Cerebellar cortex (tissue), 1 donor: ENCODE measurements at regions not wholly inside any gene's neighbourhood (a gene's known extent, or its start where the extent isn't known, plus 50 kb on each side); places are given as distances from the start of the nearest gene placed in this dataset.

Experiments used
- DNase-seq: peaks from one replicate; pipeline ENCODE4 v3.0.0-alpha.2; 2015; ENCODE audit warnings: low spot score

DNA sequence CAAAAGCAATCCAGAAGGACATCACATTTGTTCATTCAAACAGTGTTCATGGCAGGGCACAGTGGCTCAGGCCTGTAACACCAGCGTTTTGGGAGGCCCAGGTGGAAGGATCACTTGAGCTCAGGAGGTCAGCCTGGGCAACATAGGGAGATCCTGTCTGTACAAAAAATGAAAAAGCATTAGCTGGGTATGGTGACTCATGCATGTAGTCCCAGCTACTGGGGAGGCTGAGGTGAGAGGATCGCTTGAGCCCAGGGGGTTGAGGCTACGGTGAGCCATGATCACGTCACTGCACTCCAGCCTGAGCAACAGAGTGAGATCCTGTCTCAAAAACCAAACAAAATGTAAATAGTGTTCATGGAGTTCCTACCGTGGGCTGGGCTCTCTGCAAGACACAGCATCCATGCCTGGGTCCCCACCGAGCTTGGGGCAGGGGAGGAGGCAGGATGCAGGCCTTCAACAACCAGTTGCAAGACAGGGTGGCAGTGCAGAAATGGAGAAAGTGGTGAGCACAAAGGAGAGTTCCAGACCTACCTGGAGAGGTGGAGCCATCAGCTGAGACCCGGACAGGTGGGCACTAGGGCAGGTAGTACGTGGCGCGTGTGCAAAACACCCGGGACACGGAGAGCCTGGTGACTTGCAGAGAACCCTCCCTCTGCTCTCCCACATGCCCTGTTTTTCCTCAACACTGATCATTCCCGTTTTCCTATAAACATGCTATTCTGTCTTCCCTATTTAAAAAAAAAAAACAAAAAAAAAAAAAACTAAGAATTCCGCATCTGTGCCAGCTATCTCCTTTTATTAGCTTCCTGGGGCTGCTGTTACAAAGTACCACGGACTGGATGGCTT, 138.9 kb downstream of the TOMM20 start:
- DNase-seq, result no peak

DNA sequence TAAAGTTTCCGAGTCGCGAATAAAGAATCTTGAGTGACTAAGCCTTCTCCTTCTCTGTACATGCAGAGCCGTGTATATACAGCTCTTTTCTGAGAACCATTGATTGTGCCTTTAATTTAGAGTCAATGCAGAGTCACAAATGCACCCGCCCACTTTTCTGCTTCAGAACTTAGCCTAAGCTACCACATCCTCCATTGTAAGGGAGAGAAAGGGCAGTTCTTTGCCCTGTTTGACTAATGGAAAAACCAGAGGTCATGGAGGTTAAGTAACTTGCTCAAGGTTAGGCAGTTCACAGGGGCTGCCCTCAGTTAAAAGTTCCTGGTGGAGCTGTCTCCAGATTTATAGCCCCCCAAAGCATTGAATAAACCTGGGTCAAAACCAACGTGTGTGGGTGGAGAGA, 139.6 kb downstream of the TOMM20 start:
- no peak for DNase-seq

DNA sequence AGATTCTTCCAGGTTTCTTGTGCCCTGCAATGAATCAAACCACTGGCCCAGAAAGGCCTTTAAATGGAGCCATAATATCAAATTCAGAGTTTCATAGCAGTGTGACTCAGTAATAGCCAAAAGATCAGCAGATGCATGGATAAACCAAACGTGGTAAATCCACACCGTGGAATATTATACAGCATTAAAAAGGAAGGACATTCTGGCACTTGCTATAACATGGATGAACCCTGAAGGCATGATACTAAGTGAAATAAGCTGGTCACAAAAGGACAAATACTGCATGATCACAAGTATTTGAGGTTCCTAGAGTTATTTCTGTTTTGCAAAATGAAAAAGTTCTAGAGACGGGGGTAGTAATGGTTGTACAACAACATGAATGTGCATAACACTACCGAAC, 140.1 kb downstream of the TOMM20 start:
- DNase-seq, result no peak

DNA sequence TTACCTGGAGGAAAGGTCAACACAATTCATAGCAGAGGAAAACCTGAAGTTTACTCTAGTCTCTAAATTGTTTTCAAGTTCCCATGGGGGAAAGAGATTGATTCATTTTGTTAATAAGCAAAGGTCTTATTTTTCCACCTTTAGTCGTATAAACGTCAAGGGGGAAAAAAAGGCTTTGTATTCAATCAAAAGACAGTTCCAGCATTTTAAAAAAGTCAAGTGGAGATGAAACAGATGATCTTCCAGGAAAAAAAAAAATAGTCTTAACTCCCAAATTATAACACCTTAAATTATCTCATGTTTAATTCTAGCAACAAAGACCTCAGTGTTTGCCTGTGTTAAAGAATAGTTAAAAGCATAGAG, 140.5 kb downstream of the TOMM20 start:
- no peak for DNase-seq

DNA sequence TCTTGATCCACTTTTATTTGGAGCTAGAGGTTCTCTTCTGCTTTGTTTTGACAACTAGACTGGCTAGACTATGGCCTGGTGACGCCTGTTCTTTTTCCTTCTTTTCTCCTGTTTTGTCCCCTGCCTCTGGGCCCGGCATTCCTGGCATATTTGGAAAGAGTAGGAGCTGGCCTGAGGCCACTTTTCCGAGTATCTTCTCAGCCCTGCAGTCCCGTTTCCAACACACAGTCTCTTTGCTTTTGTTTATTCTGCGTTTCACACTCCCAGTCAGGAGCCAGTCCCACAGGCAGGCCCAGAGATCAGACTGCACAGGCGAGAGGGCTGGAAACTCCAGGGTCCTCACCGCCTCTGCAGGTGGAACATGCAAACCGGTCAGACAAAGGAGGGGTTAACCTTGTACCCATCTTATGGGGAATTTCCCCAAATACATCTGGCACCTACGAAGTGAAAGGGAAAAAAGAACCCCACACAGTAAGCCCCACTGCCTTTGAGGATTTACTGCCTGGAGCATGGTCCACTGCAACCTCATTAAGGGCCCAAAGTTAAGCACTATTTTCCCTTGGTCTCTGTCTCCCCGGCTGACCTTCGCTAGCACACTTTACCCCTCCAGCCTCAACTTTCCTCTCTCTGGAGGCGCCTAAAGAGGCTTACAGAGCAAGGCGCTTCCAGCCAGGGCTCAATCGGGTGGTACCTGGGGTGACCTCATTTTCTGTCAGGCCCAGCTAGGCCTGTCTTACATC, 141.1 kb downstream of the TOMM20 start:
- peak; percentile 67 for DNase-seq

DNA sequence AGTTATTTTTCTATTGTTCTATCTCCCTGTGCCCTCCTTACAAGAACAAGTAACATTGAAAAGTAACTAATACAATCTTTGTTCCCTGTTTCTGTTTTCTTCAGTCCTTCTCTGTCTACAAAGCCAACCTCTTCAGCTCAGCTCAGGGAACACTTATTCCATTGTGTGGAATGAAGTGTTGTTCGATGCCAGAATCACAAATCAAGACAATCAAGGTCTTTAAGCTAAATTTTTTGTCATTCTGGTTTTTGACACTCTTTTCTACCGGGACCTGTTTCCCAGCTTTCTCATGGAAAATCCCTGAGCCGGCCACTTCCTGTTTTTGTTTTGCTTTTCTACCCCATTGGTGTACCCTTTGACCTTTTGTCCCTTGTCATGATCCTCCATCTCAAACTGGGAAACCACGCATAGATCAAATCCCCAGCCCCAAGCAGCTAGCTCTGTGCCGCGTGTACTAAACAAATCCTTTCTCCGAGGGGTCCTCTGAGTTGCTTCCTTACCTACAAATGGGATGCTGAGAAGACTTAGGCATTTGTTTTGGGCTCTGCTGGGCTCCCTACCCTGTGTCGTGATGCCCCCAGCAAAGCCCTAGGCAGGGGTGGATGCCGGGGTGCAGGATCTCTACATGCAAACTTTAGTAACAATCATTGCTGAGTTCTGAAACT, 141.8 kb downstream of the TOMM20 start:
- DNase-seq, result peak; percentile 37

DNA sequence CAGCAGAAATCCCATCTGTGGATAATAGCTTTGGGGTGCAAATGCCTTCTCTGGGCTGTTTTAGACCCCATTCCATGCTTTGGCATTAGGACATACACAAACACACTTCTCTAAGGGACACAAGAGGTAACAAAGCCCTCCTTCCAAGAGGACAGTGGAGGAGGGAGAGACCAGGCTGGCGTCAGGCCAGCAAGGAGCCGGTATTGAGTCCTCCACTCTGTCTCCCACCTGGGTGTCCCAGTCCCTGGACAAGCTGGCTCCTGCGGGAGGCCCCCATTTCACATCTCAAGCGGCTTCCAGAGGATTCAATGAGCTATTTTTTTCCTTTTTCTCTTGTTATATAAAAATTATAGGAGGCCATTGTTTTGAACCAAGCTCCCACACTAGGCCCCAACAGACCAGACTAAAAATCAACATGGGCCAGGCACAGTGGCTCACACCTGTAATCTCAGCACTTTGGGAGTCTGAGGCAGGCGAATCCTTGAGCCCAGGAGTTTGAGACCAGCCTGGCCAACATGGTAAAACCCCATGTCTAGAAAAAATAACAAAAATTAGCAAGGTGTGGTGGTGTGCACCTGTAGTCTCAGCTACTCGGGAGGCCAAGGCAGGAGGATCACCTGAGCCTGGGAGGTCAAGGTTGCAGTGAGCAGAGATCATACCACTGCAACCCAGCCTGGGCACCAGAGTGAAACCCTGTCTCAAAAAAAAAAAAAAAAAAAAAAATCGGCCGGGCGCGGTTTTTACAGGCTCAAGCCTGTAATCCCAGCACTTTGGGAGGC, 142.9 kb downstream of the TOMM20 start:
- DNase-seq, result no peak

DNA sequence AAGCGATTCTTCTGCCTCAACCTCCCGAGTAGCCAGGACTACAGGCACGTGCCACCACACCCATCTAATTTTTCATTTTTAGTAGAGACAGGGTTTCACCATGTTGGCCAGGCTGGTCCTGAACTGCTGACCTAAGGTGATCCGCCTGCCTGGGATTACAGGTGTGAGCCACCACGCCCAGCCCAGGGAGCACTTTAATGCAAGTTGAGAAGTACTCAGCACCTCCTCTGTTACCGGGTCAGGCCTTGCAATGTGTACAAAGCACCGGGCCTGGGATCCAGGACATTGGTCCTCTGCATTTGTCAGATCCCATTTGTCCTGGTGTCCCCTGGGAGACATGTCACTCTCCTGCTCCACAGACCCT, 143.6 kb downstream of the TOMM20 start:
- no peak for DNase-seq

DNA sequence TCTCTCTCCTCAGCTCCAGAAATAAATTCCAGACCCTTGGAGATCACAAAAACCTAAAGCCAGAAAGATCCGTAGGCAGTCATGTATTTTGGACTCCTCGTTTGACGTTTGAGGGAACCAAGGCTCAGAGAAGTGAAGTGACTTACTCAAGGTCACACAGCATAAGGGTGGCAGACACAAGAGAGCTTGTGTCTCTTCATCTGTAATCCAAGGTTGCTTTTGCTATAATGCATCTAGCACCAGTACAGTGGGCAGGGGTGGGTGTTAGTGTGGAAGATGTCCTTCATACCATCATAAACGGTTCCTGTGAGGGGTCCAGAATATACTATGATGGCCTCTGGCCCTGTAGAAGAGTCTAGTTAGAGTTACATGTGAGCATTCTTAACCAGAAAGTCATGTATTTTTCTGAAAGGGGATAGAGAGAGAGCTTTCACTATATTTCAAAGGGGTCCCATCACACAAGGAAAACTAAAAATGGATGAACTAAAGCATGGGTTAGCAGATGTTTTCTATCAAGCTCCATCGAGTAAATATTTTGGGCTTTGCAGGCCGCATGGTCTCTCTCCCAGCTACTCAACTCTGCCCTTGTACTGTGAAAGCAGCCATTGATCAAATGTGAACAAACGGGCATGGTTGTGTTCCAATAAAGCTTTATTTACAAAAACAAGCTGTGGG, 144.9 kb downstream of the TOMM20 start:
- DNase-seq, result no peak

DNA sequence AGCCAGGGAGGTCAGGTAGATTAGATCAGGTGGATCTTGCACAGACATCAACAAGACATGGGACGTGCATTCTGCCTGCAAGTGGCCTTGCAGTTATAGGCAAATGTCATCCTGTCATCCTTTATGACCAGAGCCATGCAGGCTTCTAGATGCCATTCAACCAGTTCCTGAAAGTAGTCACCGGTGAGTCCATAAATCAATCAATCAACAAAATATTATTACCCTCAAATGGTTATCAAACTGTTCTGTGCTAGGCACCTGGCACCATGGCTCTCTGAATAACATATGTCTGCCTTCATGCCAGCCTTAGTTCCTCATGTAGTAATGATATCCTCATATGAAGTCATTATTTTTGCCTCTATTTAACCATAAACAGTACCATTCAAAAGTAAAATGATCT, 146.9 kb downstream of the TOMM20 start:
- no peak for DNase-seq

DNA sequence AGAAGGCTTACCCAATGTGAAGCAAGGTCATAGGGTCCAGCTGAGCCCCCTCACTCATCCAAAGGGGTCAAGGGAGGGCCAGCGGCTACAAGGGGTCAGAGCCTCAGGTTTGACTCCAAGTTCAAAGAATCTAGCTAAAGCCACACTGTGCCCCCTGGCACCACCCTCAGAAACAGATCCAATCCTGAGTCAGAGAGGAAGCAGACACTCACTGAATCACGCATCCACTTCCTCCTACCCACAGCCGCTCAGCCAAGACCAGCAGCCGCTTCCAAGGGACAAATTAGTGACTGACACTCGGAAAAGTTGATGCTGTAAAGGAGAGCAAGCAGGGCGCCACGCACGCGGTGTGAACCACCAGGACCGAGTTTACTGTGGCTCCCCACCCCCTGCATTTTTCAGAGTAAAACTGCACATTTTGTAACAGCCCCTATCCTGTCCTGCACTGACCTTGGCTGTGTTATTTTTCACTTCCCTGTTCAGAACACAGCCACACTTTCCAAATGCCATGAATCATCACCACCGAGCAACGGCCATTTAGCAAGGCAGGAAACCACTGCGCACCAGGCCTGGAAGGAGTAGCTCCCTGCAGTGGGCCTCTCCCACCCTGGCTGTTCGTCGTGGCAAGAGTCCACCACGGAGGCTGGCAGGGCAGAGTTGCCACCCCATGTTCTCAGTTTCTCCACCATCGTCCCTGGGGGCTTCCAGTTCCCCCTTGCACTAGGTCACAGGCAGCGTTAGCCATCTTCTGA, 147.8 kb downstream of the TOMM20 start:
- no peak for DNase-seq

DNA sequence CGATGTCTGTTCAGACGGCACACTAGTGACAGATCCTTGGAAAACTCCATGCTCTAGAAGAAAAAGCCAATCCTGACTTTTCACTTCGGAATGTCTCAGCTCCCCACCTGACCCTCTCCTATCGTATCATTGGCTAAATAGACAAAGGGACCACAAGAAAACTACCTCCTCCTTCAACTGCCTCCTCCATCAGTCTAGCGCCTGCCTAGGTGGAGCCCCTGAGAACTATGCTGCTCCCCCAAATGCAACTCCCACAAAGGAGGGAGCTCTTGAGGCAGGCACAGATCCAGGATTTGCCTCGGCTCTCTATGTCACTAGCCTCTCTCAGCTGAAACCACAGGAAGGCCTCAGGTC, 148.4 kb downstream of the TOMM20 start:
- DNase-seq, result no peak

DNA sequence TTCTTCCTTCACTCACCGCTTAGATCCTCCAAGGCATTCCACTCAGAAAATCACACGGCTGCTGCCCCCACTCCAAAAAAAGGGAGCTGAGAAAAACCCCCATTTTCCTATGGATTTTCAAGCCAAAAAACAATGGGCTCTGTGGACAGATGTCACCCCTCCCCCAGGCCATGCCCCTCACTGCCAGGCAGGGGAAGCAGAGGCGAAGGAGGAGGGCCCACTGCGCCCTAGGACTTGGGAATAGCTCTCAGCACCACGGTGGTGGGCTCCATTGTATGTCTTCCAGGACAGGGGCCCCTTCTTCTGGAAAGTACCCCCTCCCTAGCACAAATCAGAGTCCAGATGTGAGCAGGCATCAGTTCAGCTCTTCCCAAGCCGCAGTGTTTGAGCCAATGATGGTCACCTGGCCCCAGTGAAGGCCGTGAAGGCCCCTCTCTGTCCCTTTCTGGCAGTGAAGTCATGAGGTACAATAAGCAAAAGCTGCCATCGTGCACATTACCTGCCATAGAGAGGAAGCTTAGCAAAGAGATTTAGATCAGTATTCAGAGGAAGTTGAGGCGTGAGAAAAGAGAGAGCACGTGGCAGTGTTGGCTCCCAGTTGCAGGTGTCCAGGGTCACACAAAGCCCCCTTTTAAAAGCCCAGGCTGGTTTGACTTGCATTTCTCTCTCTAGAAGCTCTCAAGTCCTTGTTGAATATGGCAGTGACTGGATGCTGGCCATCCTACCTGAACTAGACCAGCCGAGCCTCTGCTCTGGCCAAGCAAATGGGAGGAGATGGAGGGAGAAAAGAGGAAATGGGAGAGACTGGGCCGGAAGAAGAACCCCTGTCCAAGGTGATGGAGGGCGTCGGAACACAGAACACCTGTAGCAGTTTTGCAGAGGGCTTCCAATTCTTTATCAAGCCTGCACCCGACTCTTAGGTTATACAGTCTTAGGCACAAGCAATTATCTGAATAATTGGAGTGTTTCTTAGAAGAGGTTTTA, 149.0 kb downstream of the TOMM20 start:
- DNase-seq, result no peak

DNA sequence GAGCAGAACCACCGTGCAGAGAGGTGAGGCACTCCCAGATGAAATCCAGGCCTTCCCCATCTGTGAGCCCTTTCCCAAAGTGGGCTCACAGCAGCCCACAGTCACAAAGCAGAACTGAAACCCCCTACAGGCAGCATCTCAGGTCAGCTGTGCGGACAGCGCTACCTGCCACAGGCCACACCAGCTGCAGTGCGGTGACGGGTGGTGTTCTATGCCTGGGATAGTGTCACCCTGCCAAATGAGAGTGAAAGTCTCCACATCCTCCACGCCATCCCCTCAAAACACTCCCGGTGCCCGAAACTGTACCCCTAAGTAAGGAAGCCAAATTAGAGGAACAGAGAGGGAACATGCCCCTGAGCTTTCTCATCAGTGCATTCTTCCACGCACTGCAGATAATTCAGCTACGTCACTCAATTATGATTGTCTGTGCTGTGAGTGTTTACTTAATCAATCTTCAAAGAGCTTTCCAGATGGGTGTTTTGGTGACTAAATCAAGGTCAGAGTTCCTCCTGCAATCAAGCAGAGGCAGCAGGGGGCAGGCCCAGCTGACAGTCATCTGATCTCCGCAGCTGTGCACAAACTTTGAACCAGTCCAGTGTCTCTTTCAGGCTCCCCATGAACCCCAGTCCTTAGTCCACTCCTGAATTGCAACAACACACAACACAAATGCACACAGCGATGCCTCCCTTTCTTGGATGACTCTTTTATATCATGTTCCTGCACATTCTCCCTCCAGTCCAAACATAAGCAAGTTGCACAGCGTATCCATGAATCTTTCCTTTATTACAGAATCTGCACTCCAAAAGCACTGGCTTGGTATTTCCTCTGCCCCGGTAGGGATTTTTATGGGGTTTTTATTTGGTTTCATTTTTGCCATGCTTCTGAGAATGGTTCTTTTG, 150.0 kb downstream of the TOMM20 start:
- DNase-seq, result peak; percentile 38

DNA sequence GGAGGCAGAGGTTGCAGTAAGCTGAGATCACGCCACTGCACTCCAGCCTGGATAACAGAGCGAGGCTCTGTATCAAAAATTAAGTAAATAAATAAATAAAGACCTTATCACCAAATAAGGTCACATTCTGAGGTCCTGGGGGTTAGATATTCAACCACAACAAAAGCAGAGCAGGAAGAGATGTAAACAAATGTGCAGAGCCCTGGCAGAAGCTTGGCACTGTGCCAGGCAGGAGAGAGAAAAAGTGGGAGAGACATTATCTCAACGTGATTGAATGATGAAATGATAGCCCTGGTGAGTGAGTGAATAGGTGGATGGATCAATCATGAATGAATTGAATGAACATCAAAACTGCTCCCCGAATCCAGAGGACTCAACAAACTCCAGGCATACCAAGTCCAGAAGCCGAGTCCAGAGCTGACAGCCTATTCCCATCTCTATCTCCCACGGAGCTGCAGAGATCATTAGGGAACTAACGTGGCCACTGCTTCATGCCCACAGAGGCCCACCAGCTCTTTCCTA, 150.7 kb downstream of the TOMM20 start:
- DNase-seq, result no peak

DNA sequence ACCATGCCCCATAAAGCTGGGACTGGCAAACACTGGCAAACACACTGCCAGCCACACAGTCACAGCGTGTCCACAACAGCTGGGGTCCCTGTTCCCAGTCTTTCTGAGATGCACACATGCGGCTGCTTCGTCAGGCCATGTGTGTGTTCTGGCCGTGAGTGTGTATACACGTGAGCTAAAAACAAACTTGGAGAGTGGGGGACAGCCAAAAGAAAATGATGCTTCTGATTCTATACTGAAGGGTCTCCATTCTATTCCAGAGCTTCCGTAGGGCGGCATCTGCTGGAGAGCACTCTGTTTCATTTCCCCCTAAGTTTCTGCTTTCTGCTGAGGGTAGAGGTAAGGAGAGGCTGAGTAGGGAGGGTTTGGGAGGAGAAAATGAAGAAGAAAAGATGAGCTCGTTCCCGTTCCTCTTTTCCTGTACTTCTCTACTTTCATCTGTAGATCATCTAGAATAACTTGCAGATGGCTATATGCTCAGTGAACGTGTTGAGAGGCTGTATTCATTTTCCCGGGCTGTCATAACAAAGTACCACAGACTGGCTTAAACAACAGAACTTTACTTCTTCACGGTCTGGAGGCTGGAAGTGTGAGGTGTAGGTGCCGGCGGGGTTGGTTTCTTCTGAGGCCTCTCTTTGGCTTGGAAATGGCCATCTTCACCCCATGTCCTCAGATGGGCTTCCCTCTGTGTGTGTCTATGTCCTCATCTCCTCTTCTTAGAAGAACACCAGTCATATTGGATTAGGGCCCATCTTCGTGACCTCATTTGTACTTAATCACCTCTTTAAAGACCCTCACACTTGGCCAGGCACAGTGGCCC, 151.6 kb downstream of the TOMM20 start:
- DNase-seq, result no peak
